D721Med (cell line): ENCODE measurements at regions not wholly inside any gene's neighbourhood (a gene's known extent, or its start where the extent isn't known, plus 50 kb on each side); places are given as distances from the start of the nearest gene placed in this dataset.
"Not testable (repeated sequence)": the region's sequence is repeated elsewhere in the genome, so short reads cannot be mapped to it uniquely, and the experiment has no call there.

Source experiments
- DNase-seq: peaks from one replicate; pipeline ENCODE4 v3.0.0; 2011; ENCODE audit warnings: low spot score; ENCODE audit not compliant: insufficient read length
- FAIRE-seq: peaks from 2 replicates; lab custom pipeline; 2011; peaks lifted over from hg19 to GRCh38; lab: Jason Lieb, UNC
- CTCF ChIP-seq: IDR thresholded peaks from 2 replicates; pipeline ENCODE4 v1.5.1; 2012; ENCODE audit warnings: mild to moderate bottlenecking, control low read depth; ENCODE audit not compliant: insufficient read depth; ENCODE audit errors: missing control alignments

GRCh38 chrX:4638036-4638435 lies 924.6 kb upstream of the PRKX start:
- TF ChIP-seq CTCF: no peak
- FAIRE-seq (no peak), DNase-seq (no peak)

GRCh38 chrX:4627414-4627813 lies 914.0 kb upstream of the PRKX start:
- DNase-seq: no peak
- FAIRE-seq: no peak
- TF ChIP-seq CTCF: no peak

GRCh38 chrX:4622486-4623167 lies 909.2 kb upstream of the PRKX start:
- peak; percentile 38 for FAIRE-seq
- no peak for TF ChIP-seq CTCF
- DNase-seq: no peak

- not testable (repeated sequence) for DNase-seq, FAIRE-seq
Measured at GRCh38 chrX:4613651-4614050, 900.2 kb upstream of the PRKX start.

- no peak for DNase-seq
- no peak for FAIRE-seq
- no peak for TF ChIP-seq CTCF
Measured at GRCh38 chrX:4588893-4589292, 875.4 kb upstream of the PRKX start.

- FAIRE-seq (no peak), DNase-seq (no peak)
- TF ChIP-seq CTCF: no peak
Measured at GRCh38 chrX:4588466-4588865, 875.0 kb upstream of the PRKX start.

- no peak for TF ChIP-seq CTCF
- DNase-seq: no peak
- FAIRE-seq: no peak
Measured at GRCh38 chrX:4588056-4588455, 874.6 kb upstream of the PRKX start.
